Mesenchymal stem cell (in vitro differentiated cells and primary cell): ENCODE measurements at regions not wholly inside any gene's neighbourhood (a gene's known extent, or its start where the extent isn't known, plus 50 kb on each side); places are given as distances from the start of the nearest gene placed in this dataset.
"Not testable (repeated sequence)": the region's sequence is repeated elsewhere in the genome, so short reads cannot be mapped to it uniquely, and the experiment has no call there.

Source experiments
- DNase-seq: peaks from one replicate; pipeline ENCODE4 v3.0.0-alpha.2; 2013
- H2AFZ ChIP-seq: one replicate; pipeline ENCODE4 v1.6.1; 2013; ENCODE audit warnings: low read depth, mild to moderate bottlenecking, control low read depth, inconsistent platforms, low read length, moderate library complexity
- H2AK5ac ChIP-seq: 2 replicates; pipeline ENCODE4 v1.6.1; 2013; ENCODE audit warnings: low read length, moderate library complexity, mild to moderate bottlenecking, inconsistent platforms; ENCODE audit not compliant: severe bottlenecking
- H2BK120ac ChIP-seq: one replicate; pipeline ENCODE4 v1.6.1; 2013; ENCODE audit warnings: low read depth, mild to moderate bottlenecking, inconsistent platforms, low read length, moderate library complexity
- H2BK12ac ChIP-seq, 2 experiments: one replicate each; pipeline ENCODE4 v1.6.1; 2013; ENCODE audit warnings: inconsistent platforms in 2 of 2, low read length in 2 of 2, mild to moderate bottlenecking in 2 of 2, moderate library complexity in 2 of 2, control low read depth in 1 of 2
- H2BK15ac ChIP-seq: one replicate; pipeline ENCODE4 v1.6.1; 2013; ENCODE audit warnings: mild to moderate bottlenecking, low read depth, inconsistent platforms; ENCODE audit not compliant: poor library complexity, severe bottlenecking
- H2BK5ac ChIP-seq: 2 replicates; pipeline ENCODE4 v1.6.1; 2013; ENCODE audit warnings: low read depth, mild to moderate bottlenecking, low read length, control low read depth, inconsistent platforms; ENCODE audit not compliant: poor library complexity, severe bottlenecking
- H3K14ac ChIP-seq, 2 experiments: one replicate each; pipeline ENCODE4 v1.6.1; 2013; ENCODE audit warnings: inconsistent platforms in 2 of 2, low read length in 2 of 2, control low read depth in 1 of 2, mild to moderate bottlenecking in 1 of 2, moderate library complexity in 1 of 2
- H3K18ac ChIP-seq, 2 experiments: one replicate each; pipeline ENCODE4 v1.6.1; 2013; ENCODE audit warnings: inconsistent platforms in 2 of 2, low read length in 2 of 2, control low read depth in 1 of 2, low read depth in 1 of 2, mild to moderate bottlenecking in 1 of 2
- H3K23ac ChIP-seq, 2 experiments: one replicate each; pipeline ENCODE4 v1.6.1; 2013; ENCODE audit warnings: inconsistent platforms in 2 of 2, low read length in 2 of 2, mild to moderate bottlenecking in 2 of 2, moderate library complexity in 2 of 2, control low read depth in 1 of 2
- H3K27ac ChIP-seq: 2 replicates; pipeline ENCODE4 v1.5.1; 2013; ENCODE audit warnings: mild to moderate bottlenecking, moderate library complexity, low read length, control low read depth, inconsistent platforms; ENCODE audit not compliant: poor library complexity, severe bottlenecking
- H3K27me3 ChIP-seq, 2 experiments: 2 replicates each; pipeline versions ENCODE4 v1.6.1 to v1.7.0; 2013; ENCODE audit warnings: low read length in 2 of 2, mild to moderate bottlenecking in 2 of 2, moderate library complexity in 2 of 2, control low read depth in 1 of 2, inconsistent platforms in 1 of 2; ENCODE audit not compliant: control insufficient read depth in 1 of 2, insufficient read depth in 1 of 2
- H3K36me3 ChIP-seq, 2 experiments: 2 replicates each; pipeline versions ENCODE4 v1.6.1 to v1.7.0; 2013; ENCODE audit warnings: low read length in 2 of 2, control low read depth in 1 of 2, inconsistent platforms in 1 of 2, low read depth in 1 of 2, mild to moderate bottlenecking in 1 of 2; ENCODE audit not compliant: insufficient read depth in 2 of 2, control insufficient read depth in 1 of 2
- H3K4ac ChIP-seq, 2 experiments: one replicate each; pipeline ENCODE4 v1.6.1; 2013; ENCODE audit warnings: inconsistent platforms in 2 of 2, low read length in 2 of 2, mild to moderate bottlenecking in 2 of 2, moderate library complexity in 2 of 2, control low read depth in 1 of 2, low read depth in 1 of 2
- H3K4me1 ChIP-seq: 2 replicates; pipeline ENCODE4 v1.6.1; 2013; ENCODE audit warnings: low read depth, low read length, control low read depth; ENCODE audit not compliant: control insufficient read depth, insufficient read depth
- H3K4me2 ChIP-seq: 2 replicates; pipeline ENCODE4 v1.6.1; 2013; ENCODE audit warnings: low read length, mild to moderate bottlenecking, inconsistent platforms; ENCODE audit not compliant: poor library complexity, severe bottlenecking
- H3K4me3 ChIP-seq, 2 experiments: 2 replicates each; pipeline versions ENCODE4 v1.5.1 to v1.7.0; 2013; ENCODE audit warnings: low read length in 2 of 2, mild to moderate bottlenecking in 2 of 2, control low read depth in 1 of 2, low read depth in 1 of 2; ENCODE audit not compliant: insufficient read depth in 1 of 2
- H3K79me1 ChIP-seq: replicated peaks from 2 replicates; pipeline ENCODE4 v1.6.1; 2013; ENCODE audit warnings: mild to moderate bottlenecking, control low read depth, low read length, inconsistent platforms; ENCODE audit not compliant: poor library complexity, severe bottlenecking
- H3K9ac ChIP-seq: 2 replicates; pipeline ENCODE4 v1.7.0; 2013; ENCODE audit warnings: mild to moderate bottlenecking, low read length, moderate library complexity
- H3K9me3 ChIP-seq: 2 replicates; pipeline ENCODE4 v1.7.0; 2013; ENCODE audit warnings: mild to moderate bottlenecking, low read length; ENCODE audit not compliant: control insufficient read depth
- H4K8ac ChIP-seq: one replicate; pipeline ENCODE4 v1.6.1; 2013; ENCODE audit warnings: inconsistent platforms, mild to moderate bottlenecking, low read length, moderate library complexity
- H4K91ac ChIP-seq: one replicate; pipeline ENCODE4 v1.6.1; 2013; ENCODE audit warnings: mild to moderate bottlenecking, low read length, inconsistent platforms
- WGBS: methylation state at CpG from one replicate; pipeline ENCODE4 v1.1.7; 2013; ENCODE audit warnings: mixed read lengths; 5-methylcytosine and 5-hydroxymethylcytosine counted together

- not testable (repeated sequence) for H2BK12ac ChIP-seq, H2BK120ac ChIP-seq, H2BK15ac ChIP-seq, H2AFZ ChIP-seq, H3K9me3 ChIP-seq, H3K36me3 ChIP-seq, H3K27ac ChIP-seq, H3K4me3 ChIP-seq, H3K23ac ChIP-seq, H2BK5ac ChIP-seq, H3K79me1 ChIP-seq, H3K27me3 ChIP-seq, H4K91ac ChIP-seq, H2AK5ac ChIP-seq, H3K18ac ChIP-seq, H4K8ac ChIP-seq, H3K4me1 ChIP-seq, DNase-seq, H3K4me2 ChIP-seq, H3K14ac ChIP-seq, H3K4ac ChIP-seq, H3K9ac ChIP-seq
- WGBS, result 78% methylated on average over 6 of the region's 9 CpGs
These were observed 84.9 kb upstream of the SMARCA2 start for GRCh38 chr9:1930245-1930736.

GRCh38 chr9:1938135-1938534 lies 77.0 kb upstream of the SMARCA2 start:
- DNase-seq, result no peak
- H2BK5ac ChIP-seq, result no peak overlapping the region
- H3K4me2 ChIP-seq, result no peak overlapping the region
- no peak overlapping the region for H3K18ac ChIP-seq
- 79% methylated on average over 1 of the region's 1 CpG for WGBS
- H3K14ac ChIP-seq, result no peak overlapping the region
- H3K4me1 ChIP-seq, result no peaks in the 10 kb centered on the region
- no peaks in the 10 kb centered on the region for H3K79me1 ChIP-seq
- no peak overlapping the region for H4K91ac ChIP-seq
- H3K23ac ChIP-seq, result no peak overlapping the region
- peaks cover 0 to 3% of the 10 kb centered on the region in 2 experiments for H3K27me3 ChIP-seq
- H3K27ac ChIP-seq, result no peak overlapping the region
- H3K9ac ChIP-seq, result no peak overlapping the region
- no peak overlapping the region for H3K4ac ChIP-seq
- no peak overlapping the region for H3K4me3 ChIP-seq
- H2AFZ ChIP-seq, result no peak overlapping the region
- no peak overlapping the region for H4K8ac ChIP-seq
- H2BK120ac ChIP-seq, result no peak overlapping the region
- no peak overlapping the region for H2BK15ac ChIP-seq
- no peak overlapping the region for H2AK5ac ChIP-seq
- no peaks in the 10 kb centered on the region for H3K36me3 ChIP-seq
- H3K9me3 ChIP-seq, result no peaks in the 10 kb centered on the region
- H2BK12ac ChIP-seq, result no peak overlapping the region

- Histone ChIP-seq H3K4me3 (no peak overlapping the region), H2BK5ac (no peak overlapping the region), H3K9ac (no peak overlapping the region), H2BK120ac (no peak overlapping the region), H2BK15ac (no peak overlapping the region), H3K4me1 (no peaks in the 10 kb centered on the region), H3K9me3 (no peaks in the 10 kb centered on the region), H4K8ac (no peak overlapping the region), H3K4ac (no peak overlapping the region), H2AK5ac (no peak overlapping the region), H3K79me1 (no peaks in the 10 kb centered on the region), H2AFZ (no peak overlapping the region), H3K23ac (no peak overlapping the region), H3K36me3 (no peaks in the 10 kb centered on the region), H3K18ac (no peak overlapping the region), H3K14ac (no peak overlapping the region), H4K91ac (no peak overlapping the region), H2BK12ac (no peak overlapping the region), H3K27me3 (peaks cover 0 to 3% of the 10 kb centered on the region in 2 experiments), H3K27ac (no peak overlapping the region), H3K4me2 (no peak overlapping the region)
- DNase-seq, result no peak
- WGBS, result 53% methylated on average over 2 of the region's 2 CpGs
These were observed 76.4 kb upstream of the SMARCA2 start for GRCh38 chr9:1938675-1939170.

- no peak overlapping the region for H2BK120ac ChIP-seq
- no peak overlapping the region for H3K18ac ChIP-seq
- no peak overlapping the region for H3K4me2 ChIP-seq
- no peak overlapping the region for H3K4ac ChIP-seq
- no peak overlapping the region for H3K14ac ChIP-seq
- no peak overlapping the region for H3K4me3 ChIP-seq
- no peak overlapping the region for H2AFZ ChIP-seq
- H2BK12ac ChIP-seq, result no peak overlapping the region
- H3K36me3 ChIP-seq, result no peaks in the 10 kb centered on the region
- no peaks in the 10 kb centered on the region for H3K4me1 ChIP-seq
- H3K27ac ChIP-seq, result no peak overlapping the region
- H4K8ac ChIP-seq, result no peak overlapping the region
- H3K27me3 ChIP-seq, result peaks cover 0 to 3% of the 10 kb centered on the region in 2 experiments
- no peak overlapping the region for H3K9ac ChIP-seq
- no peak for DNase-seq
- no peaks in the 10 kb centered on the region for H3K79me1 ChIP-seq
- no peak overlapping the region for H4K91ac ChIP-seq
- WGBS, result 89% methylated on average over 1 of the region's 1 CpG
- no peak overlapping the region for H2AK5ac ChIP-seq
- H3K9me3 ChIP-seq, result no peaks in the 10 kb centered on the region
- H3K23ac ChIP-seq, result no peak overlapping the region
- H2BK15ac ChIP-seq, result no peak overlapping the region
- no peak overlapping the region for H2BK5ac ChIP-seq
These were observed 75.7 kb upstream of the SMARCA2 start for GRCh38 chr9:1939466-1939865.
